Tibial nerve (tissue), 4 donors: ENCODE measurements at regions not wholly inside any gene's neighbourhood (a gene's known extent, or its start where the extent isn't known, plus 50 kb on each side); places are given as distances from the start of the nearest gene placed in this dataset.

Experiments used
- DNase-seq, 2 donors: peaks; one replicate each; pipeline ENCODE4 v3.0.0-alpha.2; 2019; ENCODE audit warnings: low spot score in 2 of 2
- H3K27ac ChIP-seq, 4 donors: fragments of 200-600 bp; sonication (generic) in 3 of 4; one replicate each; pipeline ENCODE4 v1.5.1; 2017 to 2019; ENCODE audit warnings: mild to moderate bottlenecking in 1 of 4
- H3K27me3 ChIP-seq, 2 donors: fragments of 200-600 bp; sonication (generic) in 1 of 2; one replicate each; pipeline versions ENCODE4 v1.5.1 to v1.6.0; 2017 to 2019
- H3K36me3 ChIP-seq, 3 donors: fragments of 200-600 bp; sonication (generic); one replicate each; pipeline ENCODE4 v1.5.1; 2018 to 2019
- H3K4me1 ChIP-seq, 4 donors: fragments of 200-600 bp; sonication (generic) in 3 of 4; one replicate each; pipeline ENCODE4 v1.5.1; 2017 to 2019
- H3K4me3 ChIP-seq, 4 donors: fragments of 200-600 bp; sonication (generic) in 3 of 4; one replicate each; pipeline ENCODE4 v1.5.1; 2017 to 2019; ENCODE audit warnings: mild to moderate bottlenecking in 1 of 4, moderate library complexity in 1 of 4
- H3K9me3 ChIP-seq, 4 donors: fragments of 200-600 bp; sonication (generic) in 3 of 4; one replicate each; pipeline ENCODE4 v1.5.1; 2017 to 2019
- EP300 ChIP-seq, 2 donors: sonication (generic); formaldehyde crosslinking; IDR thresholded peaks; one replicate each; pipeline ENCODE4 v1.6.1; 2017; ENCODE audit warnings: antibody characterized with exemption in 2 of 2, mild to moderate bottlenecking in 1 of 2
- POLR2A ChIP-seq, 2 donors: fragments of 450-650 bp; IDR thresholded peaks; one replicate each; pipeline ENCODE4 v1.6.1; 2017; ENCODE audit warnings: antibody characterized with exemption in 2 of 2, mild to moderate bottlenecking in 2 of 2, moderate library complexity in 2 of 2
- WGBS, 2 donors: methylation state at CpG; one replicate each; pipeline ENCODE4 v1.1.5; 2018; 5-methylcytosine and 5-hydroxymethylcytosine counted together
- TF ChIP-seq, protein P1 (sequence below), 5 experiments: fragments of 200-600 bp in 3 of 5; fragments of 450-650 bp in 2 of 5; sonication (generic) in 3 of 5; IDR thresholded peaks; one replicate each; pipeline ENCODE4 v1.5.1; 2016 to 2019; ENCODE audit warnings: antibody characterized with exemption in 5 of 5, mild to moderate bottlenecking in 3 of 5, moderate library complexity in 2 of 5

DNA sequence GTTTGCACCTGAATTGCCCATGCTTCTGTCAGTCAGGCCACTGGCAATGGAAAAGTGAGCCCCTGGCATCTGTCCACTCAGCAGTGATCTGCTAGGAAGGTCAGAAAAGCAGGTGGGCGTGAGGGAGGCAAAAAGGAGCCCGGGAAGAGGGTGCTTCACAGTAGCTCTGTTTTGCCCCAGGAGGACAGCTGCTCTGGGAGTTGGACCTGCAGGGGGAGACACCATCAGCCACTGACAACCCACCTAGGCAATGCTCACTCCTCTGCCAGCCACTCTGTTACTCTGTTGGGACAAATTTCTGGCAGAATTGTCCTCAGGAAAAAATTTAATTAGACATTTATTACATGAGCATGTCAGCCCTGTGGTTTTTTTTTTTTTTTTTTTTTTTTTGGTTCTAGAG is 146.4 kb downstream of the LRIG2 start:
- no peak overlapping the region for H3K27ac ChIP-seq
- no peaks in the 10 kb centered on the region for H3K27me3 ChIP-seq
- no peak for DNase-seq
- no peaks in the 10 kb centered on the region for H3K36me3 ChIP-seq
- peaks cover 0 to 3% (median 0%) of the 10 kb centered on the region in 4 donors for H3K9me3 ChIP-seq
- TF ChIP-seq POLR2A (IDR thresholded peaks at IDR 0.05), result no peak
- TF ChIP-seq, protein P1, sequence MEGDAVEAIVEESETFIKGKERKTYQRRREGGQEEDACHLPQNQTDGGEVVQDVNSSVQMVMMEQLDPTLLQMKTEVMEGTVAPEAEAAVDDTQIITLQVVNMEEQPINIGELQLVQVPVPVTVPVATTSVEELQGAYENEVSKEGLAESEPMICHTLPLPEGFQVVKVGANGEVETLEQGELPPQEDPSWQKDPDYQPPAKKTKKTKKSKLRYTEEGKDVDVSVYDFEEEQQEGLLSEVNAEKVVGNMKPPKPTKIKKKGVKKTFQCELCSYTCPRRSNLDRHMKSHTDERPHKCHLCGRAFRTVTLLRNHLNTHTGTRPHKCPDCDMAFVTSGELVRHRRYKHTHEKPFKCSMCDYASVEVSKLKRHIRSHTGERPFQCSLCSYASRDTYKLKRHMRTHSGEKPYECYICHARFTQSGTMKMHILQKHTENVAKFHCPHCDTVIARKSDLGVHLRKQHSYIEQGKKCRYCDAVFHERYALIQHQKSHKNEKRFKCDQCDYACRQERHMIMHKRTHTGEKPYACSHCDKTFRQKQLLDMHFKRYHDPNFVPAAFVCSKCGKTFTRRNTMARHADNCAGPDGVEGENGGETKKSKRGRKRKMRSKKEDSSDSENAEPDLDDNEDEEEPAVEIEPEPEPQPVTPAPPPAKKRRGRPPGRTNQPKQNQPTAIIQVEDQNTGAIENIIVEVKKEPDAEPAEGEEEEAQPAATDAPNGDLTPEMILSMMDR (IDR thresholded peaks at IDR 0.05), result no peak
- no peak for TF ChIP-seq EP300 (IDR thresholded peaks at IDR 0.05)
- WGBS, 2 donors, result 59% methylated on average over 2 of the region's 2 CpGs
- H3K4me3 ChIP-seq, result no peak overlapping the region
- no peaks in the 10 kb centered on the region for H3K4me1 ChIP-seq

DNA sequence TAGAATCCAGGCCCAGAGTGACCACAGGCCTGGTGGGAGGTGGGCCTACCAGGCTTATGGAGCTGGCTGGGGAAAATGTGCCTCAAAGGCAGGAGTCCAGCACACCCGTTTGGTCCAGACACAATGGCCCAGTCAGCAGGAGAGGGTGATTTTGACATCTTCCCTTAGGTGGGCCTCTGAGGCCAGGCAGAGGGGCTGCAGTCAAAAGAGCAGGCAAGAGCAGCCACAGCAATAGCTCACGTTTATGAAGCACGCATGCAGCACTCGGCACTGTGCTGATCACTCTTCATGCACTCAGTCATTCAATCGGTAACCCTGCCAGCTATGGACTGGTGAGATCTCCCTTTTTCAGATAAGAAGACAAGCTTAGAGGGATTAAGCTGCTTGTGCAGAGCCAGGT is 146.8 kb downstream of the LRIG2 start:
- DNase-seq, result no peak
- WGBS, 2 donors, result 55 to 74% methylated on average over 5 of the region's 5 CpGs
- no peak for TF ChIP-seq EP300 (IDR thresholded peaks at IDR 0.05)
- TF ChIP-seq, protein P1 (IDR thresholded peaks at IDR 0.05), result no peak
- no peak for TF ChIP-seq POLR2A (IDR thresholded peaks at IDR 0.05)
- H3K4me1 ChIP-seq, result no peaks in the 10 kb centered on the region
- no peak overlapping the region for H3K4me3 ChIP-seq
- H3K27ac ChIP-seq, result no peak overlapping the region
- no peaks in the 10 kb centered on the region for H3K36me3 ChIP-seq
- no peaks in the 10 kb centered on the region for H3K27me3 ChIP-seq
- peaks cover 0 to 3% (median 0%) of the 10 kb centered on the region in 4 donors for H3K9me3 ChIP-seq

DNA sequence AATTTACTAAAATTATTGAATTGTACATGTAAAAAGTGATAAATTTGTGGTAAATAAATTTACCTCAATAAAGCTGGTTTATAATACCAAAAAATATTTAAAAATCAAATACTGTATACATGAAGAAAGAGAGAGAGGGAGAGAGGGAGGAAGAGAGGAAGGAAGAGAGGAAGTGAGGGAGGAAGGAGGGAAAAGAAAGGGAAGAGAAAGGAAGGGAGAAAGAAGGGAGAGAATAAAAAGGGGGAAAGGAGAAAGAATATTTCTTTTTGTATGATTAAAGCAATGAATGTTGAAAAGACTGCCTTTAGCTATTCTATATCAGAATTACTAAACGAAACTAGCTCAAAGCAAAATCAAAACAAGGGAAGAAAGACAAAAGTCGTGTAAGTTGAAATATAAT is 150.0 kb downstream of the LRIG2 start:
- TF ChIP-seq, protein P1 (IDR thresholded peaks at IDR 0.05), result no peak
- no peak for TF ChIP-seq POLR2A (IDR thresholded peaks at IDR 0.05)
- no peak for TF ChIP-seq EP300 (IDR thresholded peaks at IDR 0.05)
- Histone ChIP-seq H3K27ac (no peak overlapping the region), H3K27me3 (no peaks in the 10 kb centered on the region), H3K4me1 (no peaks in the 10 kb centered on the region), H3K9me3 (no peaks in the 10 kb centered on the region), H3K4me3 (no peak overlapping the region), H3K36me3 (no peaks in the 10 kb centered on the region)
- 73 to 91% methylated on average over 2 of the region's 2 CpGs for WGBS, 2 donors
- DNase-seq, result no peak

DNA sequence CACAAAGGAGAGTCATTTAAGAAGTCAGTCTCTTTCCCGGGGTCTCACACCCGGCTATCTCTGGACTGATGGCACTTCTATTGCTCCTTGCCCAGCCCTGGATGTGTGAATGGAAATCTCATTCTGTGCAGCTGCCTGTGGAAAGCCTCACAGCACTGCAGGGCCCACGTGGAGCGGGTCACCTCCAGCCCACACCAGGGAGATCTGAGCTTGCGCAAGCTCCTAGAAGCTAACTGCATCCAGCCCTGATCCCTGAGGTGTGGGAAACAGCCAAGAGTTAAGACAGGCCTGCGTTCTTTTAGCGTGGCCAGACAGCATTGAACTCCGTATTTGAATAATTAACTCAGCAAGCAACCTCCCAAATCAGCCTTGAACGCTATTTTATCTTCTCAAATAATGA is 150.5 kb downstream of the LRIG2 start:
- Histone ChIP-seq H3K9me3 (no peaks in the 10 kb centered on the region), H3K27me3 (no peaks in the 10 kb centered on the region), H3K36me3 (no peaks in the 10 kb centered on the region), H3K4me3 (no peak overlapping the region), H3K27ac (no peak overlapping the region), H3K4me1 (no peaks in the 10 kb centered on the region)
- peak in 1 of 2 donors; percentile 21 for DNase-seq
- WGBS, 2 donors, result 55 to 58% methylated on average over 9 of the region's 9 CpGs
- TF ChIP-seq EP300 (IDR thresholded peaks at IDR 0.05), result no peak
- TF ChIP-seq POLR2A (IDR thresholded peaks at IDR 0.05), result no peak
- TF ChIP-seq, protein P1 (IDR thresholded peaks at IDR 0.05), result no peak

DNA sequence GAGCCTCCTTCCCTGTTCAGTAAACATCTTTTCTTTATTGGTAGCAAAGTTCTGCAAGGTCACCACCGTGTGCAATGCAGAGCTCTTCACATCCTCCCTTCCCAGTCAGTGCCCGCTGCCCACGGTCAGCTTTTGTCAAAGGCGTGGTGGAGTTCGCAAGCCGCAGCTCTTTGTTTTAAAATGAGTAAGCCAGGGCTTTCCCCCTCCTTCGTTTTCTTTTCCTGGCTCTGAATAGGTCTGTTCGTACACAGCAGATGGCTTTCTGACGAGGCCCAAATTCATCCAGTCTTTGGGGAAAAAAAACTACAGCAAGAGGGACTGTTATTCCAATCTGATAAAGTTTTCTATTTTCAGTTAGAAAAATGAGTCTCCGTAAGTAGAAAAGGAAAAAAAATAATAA is 153.2 kb downstream of the LRIG2 start:
- Histone ChIP-seq H3K4me3 (no peak overlapping the region), H3K4me1 (no peaks in the 10 kb centered on the region), H3K9me3 (no peaks in the 10 kb centered on the region), H3K36me3 (no peaks in the 10 kb centered on the region), H3K27ac (no peak overlapping the region), H3K27me3 (no peaks in the 10 kb centered on the region)
- TF ChIP-seq, protein P1 (IDR thresholded peaks at IDR 0.05), result no peak
- TF ChIP-seq EP300 (IDR thresholded peaks at IDR 0.05), result no peak
- no peak for TF ChIP-seq POLR2A (IDR thresholded peaks at IDR 0.05)
- no peak for DNase-seq
- WGBS, 2 donors, result 50 to 54% methylated on average over 10 of the region's 10 CpGs
